B cell (primary cell): ENCODE measurements at regions not wholly inside any gene's neighbourhood (a gene's known extent, or its start where the extent isn't known, plus 50 kb on each side); places are given as distances from the start of the nearest gene placed in this dataset.

Experiments
- CTCF ChIP-seq: fragments of 200-600 bp; IDR thresholded peaks from one replicate; pipeline ENCODE4 v1.8.0; 2022; ENCODE audit warnings: antibody characterized with exemption, mild to moderate bottlenecking
- EZH2 ChIP-seq: IDR thresholded peaks from 2 replicates; pipeline ENCODE4 v1.6.1; 2012; ENCODE audit warnings: borderline replicate concordance, low read depth, mild to moderate bottlenecking, moderate library complexity, low read length; ENCODE audit not compliant: insufficient read depth, poor library complexity, severe bottlenecking

- no peak for TF ChIP-seq CTCF
- TF ChIP-seq EZH2: no peak
Measured at GRCh38 chr10:129416956-129417765, 49.9 kb upstream of the MGMT start.
